ENCODE measurements at regions not wholly inside any gene's neighbourhood (a gene's known extent, or its start where the extent isn't known, plus 50 kb on each side); places are given as distances from the start of the nearest gene placed in this dataset.

DNA sequence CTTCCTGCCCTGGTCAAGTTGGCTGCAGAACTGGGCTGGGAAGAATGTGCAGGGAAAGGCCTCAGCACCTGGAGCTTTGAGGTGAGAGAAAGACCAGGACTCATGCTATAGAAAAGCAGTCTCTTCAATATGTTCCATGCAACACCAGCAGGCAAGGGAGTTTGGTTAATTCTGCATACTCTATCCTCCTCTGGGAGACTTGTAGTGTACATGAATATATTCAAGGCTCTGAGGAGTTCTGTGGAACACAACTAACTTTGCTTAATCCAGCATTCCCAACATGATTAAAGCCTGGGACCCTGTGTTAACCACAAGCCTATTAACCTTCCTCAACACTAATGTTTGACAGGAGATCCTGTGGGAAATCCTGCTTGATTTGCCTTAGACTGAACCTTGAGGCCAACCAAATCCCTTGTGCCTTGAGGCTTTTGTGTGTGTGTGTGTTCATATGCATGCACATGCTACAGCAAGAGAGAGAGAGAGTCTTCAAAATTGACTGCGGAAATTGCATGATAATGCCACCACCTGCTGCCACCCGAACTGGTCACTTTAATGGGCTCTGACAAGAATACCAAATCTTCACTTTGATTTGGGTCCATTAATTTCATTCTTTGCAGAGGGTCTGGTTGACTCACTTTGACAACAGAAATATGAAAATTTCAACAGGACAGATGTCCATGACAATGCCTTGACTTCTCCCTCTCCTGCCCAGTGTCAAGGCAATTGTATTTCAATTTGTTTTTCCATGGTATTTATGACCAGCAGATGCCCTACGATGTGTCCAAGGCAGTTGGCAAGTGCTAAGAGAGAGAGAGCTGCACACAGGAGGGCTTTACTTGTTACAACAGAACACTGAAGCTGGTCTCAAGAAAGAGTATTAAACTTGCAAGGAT is 238.2 kb upstream of the ZBED5 start:
- peaks cover 2% of the 10 kb centered on the region for H3K9me3 ChIP-seq
- WGBS (ENCODE audit: insufficient coverage), result 82% methylated on average over 3 of the region's 3 CpGs
- H3K36me3 ChIP-seq (ENCODE audit: control insufficient read depth in 2 of 2, extremely low read depth in 1 of 2, insufficient read depth in 1 of 2, low read length in 1 of 2), result no peaks in the 10 kb centered on the region
- H3K27ac Mint-ChIP-seq, result no peak overlapping the region
- H3K36me3 Mint-ChIP-seq, result peaks cover 3% of the 10 kb centered on the region
- CTCF ChIA-PET, result no interaction called here
- peaks cover 0 to 2% of the 10 kb centered on the region in 2 donors for H3K27me3 Mint-ChIP-seq
- POLR2A ChIA-PET, result no interaction called here
- ATAC-seq (replicated peaks in 1 of 4) (no peak), DNase-seq (no peak)
- H3K27me3 ChIP-seq (replicated peaks in 1 of 2; ENCODE audit: control insufficient read depth in 2 of 2, extremely low read depth in 1 of 2, insufficient read depth in 2 of 2, low read length in 1 of 2), result peaks cover 0 to 2% of the 10 kb centered on the region in 2 experiments
- H3K4me1 ChIP-seq (ENCODE audit: control insufficient read depth in 1 of 2, extremely low read depth in 1 of 2, insufficient read depth in 2 of 2, low read length in 2 of 2), result no peaks in the 10 kb centered on the region
- no peak overlapping the region for H3K27ac ChIP-seq (ENCODE audit: low read length)
- peaks cover 0 to 8% (median 8%) of the 10 kb centered on the region in 3 donors for H3K9me3 Mint-ChIP-seq
- H3K4me3 Mint-ChIP-seq, result no peak overlapping the region
- no peak overlapping the region for H3K4me3 ChIP-seq (ENCODE audit: control insufficient read depth in 1 of 2, extremely low read depth in 1 of 2, low read length in 1 of 2)
- H3K4me1 Mint-ChIP-seq, result no peaks in the 10 kb centered on the region

DNA sequence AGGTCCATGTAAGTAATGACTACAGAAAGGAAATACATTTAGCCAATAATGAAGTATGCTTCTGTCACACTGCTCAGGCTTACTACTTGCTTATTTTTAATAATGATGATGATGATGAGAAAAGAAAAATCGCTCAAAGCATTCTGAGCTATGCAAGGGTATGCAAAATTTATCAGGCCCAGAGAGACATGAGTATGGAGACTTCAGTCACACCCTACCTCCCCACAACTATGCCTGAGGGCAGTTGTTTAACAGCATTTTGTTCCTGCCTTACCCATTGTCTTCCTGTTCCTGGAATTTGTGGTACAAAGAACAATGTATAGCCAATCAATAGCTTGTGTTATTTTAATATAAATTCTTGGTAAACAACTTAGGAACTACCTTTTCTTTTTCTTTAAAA is 232.6 kb upstream of the ZBED5 start:
- Histone ChIP-seq H3K9me3 (peaks cover 4% of the 10 kb centered on the region), H3K27me3 (replicated peaks in 1 of 2; ENCODE audit: control insufficient read depth in 2 of 2, extremely low read depth in 1 of 2, insufficient read depth in 2 of 2, low read length in 1 of 2) (peaks cover 0 to 2% of the 10 kb centered on the region in 2 experiments), H3K27ac (ENCODE audit: low read length) (no peak overlapping the region), H3K4me3 (ENCODE audit: control insufficient read depth in 1 of 2, extremely low read depth in 1 of 2, low read length in 1 of 2) (no peak overlapping the region), H3K36me3 (ENCODE audit: control insufficient read depth in 2 of 2, extremely low read depth in 1 of 2, insufficient read depth in 1 of 2, low read length in 1 of 2) (no peaks in the 10 kb centered on the region), H3K4me1 (ENCODE audit: control insufficient read depth in 1 of 2, extremely low read depth in 1 of 2, insufficient read depth in 2 of 2, low read length in 2 of 2) (no peaks in the 10 kb centered on the region)
- CTCF ChIA-PET, result interaction anchor here (0.6 to 0.8 kb wide), 2 partner anchors 19 to 194 kb away, joined by 3 to 4 read pairs; no protein-coding TSS in a partner anchor
- no peaks in the 10 kb centered on the region for H3K27me3 Mint-ChIP-seq
- H3K4me1 Mint-ChIP-seq, result no peaks in the 10 kb centered on the region
- ATAC-seq (replicated peaks in 1 of 4), result no peak
- POLR2A ChIA-PET, result interaction anchor here in 1 of 2 donors (0.6 kb wide), 1 partner anchor 237 kb away, joined by 3 read pairs; no protein-coding TSS in a partner anchor
- H3K27ac Mint-ChIP-seq, result no peak overlapping the region
- H3K4me3 Mint-ChIP-seq, result no peak overlapping the region
- H3K36me3 Mint-ChIP-seq, result no peaks in the 10 kb centered on the region
- DNase-seq, result no peak
- no CpG with 5 or more reads among the region's 1 CpG for WGBS (ENCODE audit: insufficient coverage)
- peaks cover 6 to 12% (median 9%) of the 10 kb centered on the region in 3 donors for H3K9me3 Mint-ChIP-seq

GRCh38 chr11:11089805-11090204 is 232.0 kb upstream of the ZBED5 start:
- H3K4me1 ChIP-seq (ENCODE audit: control insufficient read depth in 1 of 2, extremely low read depth in 1 of 2, insufficient read depth in 2 of 2, low read length in 2 of 2), result no peaks in the 10 kb centered on the region
- Mint-ChIP-seq H3K4me1 (peaks cover 0 to 2% (median 0%) of the 10 kb centered on the region in 3 donors), H3K36me3 (no peaks in the 10 kb centered on the region), H3K27ac (no peak overlapping the region), H3K4me3 (no peak overlapping the region), H3K27me3 (peaks cover 0 to under 1% of the 10 kb centered on the region in 2 donors), H3K9me3 (peaks cover 6 to 12% (median 9%) of the 10 kb centered on the region in 3 donors)
- no peaks in the 10 kb centered on the region for H3K36me3 ChIP-seq (ENCODE audit: control insufficient read depth in 2 of 2, extremely low read depth in 1 of 2, insufficient read depth in 1 of 2, low read length in 1 of 2)
- peaks cover 0 to 2% of the 10 kb centered on the region in 2 experiments for H3K27me3 ChIP-seq (replicated peaks in 1 of 2; ENCODE audit: control insufficient read depth in 2 of 2, extremely low read depth in 1 of 2, insufficient read depth in 2 of 2, low read length in 1 of 2)
- WGBS (ENCODE audit: insufficient coverage), result 94% methylated on average over 4 of the region's 4 CpGs
- ChIA-PET POLR2A (no interaction called here), CTCF (no interaction called here)
- DNase-seq (no peak), ATAC-seq (replicated peaks in 1 of 4) (no peak)
- peaks cover 4% of the 10 kb centered on the region for H3K9me3 ChIP-seq
- no peak overlapping the region for H3K4me3 ChIP-seq (ENCODE audit: control insufficient read depth in 1 of 2, extremely low read depth in 1 of 2, low read length in 1 of 2)
- no peak overlapping the region for H3K27ac ChIP-seq (ENCODE audit: low read length)

DNA sequence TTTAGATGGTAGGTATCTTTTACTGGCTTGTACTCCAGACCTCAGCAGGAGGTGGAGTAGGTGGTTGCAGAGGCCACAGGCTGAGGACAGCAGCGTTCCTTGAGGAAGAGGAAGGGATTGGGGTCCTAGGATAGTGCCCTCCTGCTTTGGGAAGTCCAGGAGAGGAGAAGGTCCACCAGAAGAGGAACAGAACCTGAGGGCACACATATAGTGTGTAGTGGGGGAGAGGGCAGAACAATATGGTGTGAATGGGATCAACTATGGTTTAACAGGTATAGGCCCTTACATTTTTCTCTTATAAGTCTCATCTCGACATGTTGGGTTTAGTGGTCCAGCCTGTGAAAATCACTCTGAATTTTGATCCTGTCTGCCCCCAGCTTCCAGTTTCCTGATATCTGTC is 229.1 kb upstream of the ZBED5 start:
- Histone ChIP-seq H3K9me3 (peaks cover 4% of the 10 kb centered on the region), H3K4me1 (ENCODE audit: control insufficient read depth in 1 of 2, extremely low read depth in 1 of 2, insufficient read depth in 2 of 2, low read length in 2 of 2) (no peaks in the 10 kb centered on the region), H3K27ac (ENCODE audit: low read length) (no peak overlapping the region), H3K27me3 (replicated peaks in 1 of 2; ENCODE audit: control insufficient read depth in 2 of 2, extremely low read depth in 1 of 2, insufficient read depth in 2 of 2, low read length in 1 of 2) (no peaks in the 10 kb centered on the region), H3K36me3 (ENCODE audit: control insufficient read depth in 2 of 2, extremely low read depth in 1 of 2, insufficient read depth in 1 of 2, low read length in 1 of 2) (no peaks in the 10 kb centered on the region), H3K4me3 (ENCODE audit: control insufficient read depth in 1 of 2, extremely low read depth in 1 of 2, low read length in 1 of 2) (no peak overlapping the region)
- CTCF ChIA-PET, result no interaction called here
- H3K4me1 Mint-ChIP-seq, result peaks cover 0 to 7% (median 0%) of the 10 kb centered on the region in 3 donors
- peaks cover 6 to 12% (median 9%) of the 10 kb centered on the region in 3 donors for H3K9me3 Mint-ChIP-seq
- POLR2A ChIA-PET, result no interaction called here
- WGBS (ENCODE audit: insufficient coverage), result 69% methylated on average over 1 of the region's 2 CpGs
- H3K27ac Mint-ChIP-seq, result no peak overlapping the region
- no peak overlapping the region for H3K4me3 Mint-ChIP-seq
- no peak for DNase-seq
- no peaks in the 10 kb centered on the region for H3K36me3 Mint-ChIP-seq
- ATAC-seq (replicated peaks in 1 of 4), result no peak
- peaks cover 4 to 6% of the 10 kb centered on the region in 2 donors for H3K27me3 Mint-ChIP-seq

GRCh38 chr11:11085580-11085979 is 227.7 kb upstream of the ZBED5 start:
- no peak overlapping the region for H3K4me3 ChIP-seq (ENCODE audit: control insufficient read depth in 1 of 2, extremely low read depth in 1 of 2, low read length in 1 of 2)
- H3K9me3 Mint-ChIP-seq, result peaks cover 0 to 6% (median 0%) of the 10 kb centered on the region in 3 donors
- H3K27ac Mint-ChIP-seq, result no peak overlapping the region
- H3K4me3 Mint-ChIP-seq, result no peak overlapping the region
- no peaks in the 10 kb centered on the region for H3K36me3 ChIP-seq (ENCODE audit: control insufficient read depth in 2 of 2, extremely low read depth in 1 of 2, insufficient read depth in 1 of 2, low read length in 1 of 2)
- H3K27me3 ChIP-seq (replicated peaks in 1 of 2; ENCODE audit: control insufficient read depth in 2 of 2, extremely low read depth in 1 of 2, insufficient read depth in 2 of 2, low read length in 1 of 2), result no peaks in the 10 kb centered on the region
- H3K27ac ChIP-seq (ENCODE audit: low read length), result no peak overlapping the region
- DNase-seq (no peak), ATAC-seq (replicated peaks in 1 of 4) (no peak)
- CTCF ChIA-PET, result interaction anchor here in 1 of 2 donors (0.5 kb wide), 1 partner anchor 955 kb away, joined by 4 read pairs; no protein-coding TSS in a partner anchor
- POLR2A ChIA-PET, result no interaction called here
- H3K36me3 Mint-ChIP-seq, result no peaks in the 10 kb centered on the region
- H3K4me1 Mint-ChIP-seq, result peaks cover 0 to 7% (median 0%) of the 10 kb centered on the region in 3 donors
- peaks cover 4 to 11% of the 10 kb centered on the region in 2 donors for H3K27me3 Mint-ChIP-seq
- no peaks in the 10 kb centered on the region for H3K9me3 ChIP-seq
- H3K4me1 ChIP-seq (ENCODE audit: control insufficient read depth in 1 of 2, extremely low read depth in 1 of 2, insufficient read depth in 2 of 2, low read length in 2 of 2), result no peaks in the 10 kb centered on the region

- Mint-ChIP-seq H3K4me3 (no peak overlapping the region), H3K36me3 (no peaks in the 10 kb centered on the region), H3K27me3 (peaks cover 8 to 11% of the 10 kb centered on the region in 2 donors), H3K27ac (no peak overlapping the region), H3K9me3 (peaks cover 0 to 5% (median 0%) of the 10 kb centered on the region in 3 donors), H3K4me1 (peaks cover 0 to 7% (median 0%) of the 10 kb centered on the region in 3 donors)
- Histone ChIP-seq H3K4me1 (ENCODE audit: control insufficient read depth in 1 of 2, extremely low read depth in 1 of 2, insufficient read depth in 2 of 2, low read length in 2 of 2) (no peaks in the 10 kb centered on the region), H3K27me3 (replicated peaks in 1 of 2; ENCODE audit: control insufficient read depth in 2 of 2, extremely low read depth in 1 of 2, insufficient read depth in 2 of 2, low read length in 1 of 2) (no peaks in the 10 kb centered on the region), H3K27ac (ENCODE audit: low read length) (no peak overlapping the region), H3K4me3 (ENCODE audit: control insufficient read depth in 1 of 2, extremely low read depth in 1 of 2, low read length in 1 of 2) (no peak overlapping the region), H3K36me3 (ENCODE audit: control insufficient read depth in 2 of 2, extremely low read depth in 1 of 2, insufficient read depth in 1 of 2, low read length in 1 of 2) (no peaks in the 10 kb centered on the region), H3K9me3 (no peaks in the 10 kb centered on the region)
- POLR2A ChIA-PET, result no interaction called here
- no peak for ATAC-seq (replicated peaks in 1 of 4)
- CTCF ChIA-PET, result no interaction called here
- no CpG with 5 or more reads among the region's 1 CpG for WGBS (ENCODE audit: insufficient coverage)
- no peak for DNase-seq
Measured at GRCh38 chr11:11084337-11084736, 226.5 kb upstream of the ZBED5 start.
